GM18907 (cell line): ENCODE measurements at regions not wholly inside any gene's neighbourhood (a gene's known extent, or its start where the extent isn't known, plus 50 kb on each side); places are given as distances from the start of the nearest gene placed in this dataset.

ENCODE experiments used
- ATAC-seq: cut with Tn5 transposase; IDR thresholded peaks from one replicate; pipeline ENCODE4 v1.9.1; 2021; ENCODE audit warnings: mild to moderate bottlenecking, moderate library complexity; ENCODE audit not compliant: unreplicated experiment

- no peak for ATAC-seq
These were observed 58.7 kb upstream of the ZC3H12A start for GRCh38 chr1:37415611-37416244.

GRCh38 chr1:37420456-37420855, 53.9 kb upstream of the ZC3H12A start:
- no peak for ATAC-seq

GRCh38 chr1:37423810-37424209, 50.6 kb upstream of the ZC3H12A start:
- ATAC-seq = no peak

GRCh38 chr1:37424523-37424922, 49.9 kb upstream of the ZC3H12A start:
- no peak for ATAC-seq
